ENCODE measurements at regions not wholly inside any gene's neighbourhood (a gene's known extent, or its start where the extent isn't known, plus 50 kb on each side); places are given as distances from the start of the nearest gene placed in this dataset.

GRCh38 chr16:17802571-17802970, 331.8 kb upstream of the XYLT1 start:
- DNase-seq (ENCODE audit: low spot score), result no peak

- no peak for DNase-seq (ENCODE audit: low spot score)
Observed at GRCh38 chr16:17801068-17801467, 330.3 kb upstream of the XYLT1 start.

- no peak for DNase-seq (ENCODE audit: low spot score)
Observed at GRCh38 chr16:17798716-17799115, 328.0 kb upstream of the XYLT1 start.

- no peak for DNase-seq (ENCODE audit: low spot score)
Observed at GRCh38 chr16:17793354-17793753, 322.6 kb upstream of the XYLT1 start.

GRCh38 chr16:17784073-17784472, 313.3 kb upstream of the XYLT1 start:
- DNase-seq (ENCODE audit: low spot score), result no peak

- DNase-seq (ENCODE audit: low spot score), result no peak
Observed at GRCh38 chr16:17780181-17780580, 309.4 kb upstream of the XYLT1 start.

DNA sequence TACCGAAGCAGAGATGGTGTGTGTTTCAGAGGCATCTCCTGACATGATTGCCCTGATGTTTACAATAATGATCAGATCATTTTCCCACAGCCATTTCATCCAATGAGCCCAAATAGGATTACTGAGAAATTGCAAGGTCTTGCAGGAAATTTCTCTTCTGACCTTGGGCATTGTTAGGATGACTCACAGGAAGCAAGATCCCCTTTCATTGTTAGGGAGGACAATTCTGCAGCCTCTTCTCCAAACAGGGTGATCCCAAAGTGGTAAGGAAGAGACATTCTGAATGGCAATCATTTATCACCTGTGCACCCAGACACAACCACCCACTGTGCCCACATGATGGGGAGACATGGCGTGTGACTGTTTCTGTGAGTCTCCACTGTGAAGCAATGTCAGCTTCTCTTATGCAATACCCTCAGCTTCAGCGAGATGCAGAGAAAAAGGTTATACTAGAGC, 306.7 kb upstream of the XYLT1 start:
- no peak for DNase-seq (ENCODE audit: low spot score)

- no peak for DNase-seq (ENCODE audit: low spot score)
Observed at GRCh38 chr16:17776888-17777287, 306.1 kb upstream of the XYLT1 start.

DNA sequence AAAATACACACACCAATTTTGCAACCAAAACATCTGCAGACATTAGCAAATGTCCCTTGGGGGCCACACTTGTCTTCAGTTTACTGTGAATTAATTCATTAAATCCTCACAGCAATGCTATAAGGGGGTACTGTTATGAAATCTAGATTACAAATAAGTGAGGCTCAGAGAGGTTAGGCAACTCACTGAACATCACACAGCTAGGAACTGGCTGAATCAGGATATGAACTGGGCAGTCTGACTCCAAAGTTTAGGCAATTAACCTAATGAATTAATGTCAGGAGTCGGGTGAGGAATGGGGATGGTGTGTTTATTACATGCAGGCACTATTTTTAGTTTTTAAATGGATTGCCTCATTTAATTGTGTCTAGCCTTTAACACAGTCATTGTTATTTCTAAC, 305.7 kb upstream of the XYLT1 start:
- no peak for DNase-seq (ENCODE audit: low spot score)

DNA sequence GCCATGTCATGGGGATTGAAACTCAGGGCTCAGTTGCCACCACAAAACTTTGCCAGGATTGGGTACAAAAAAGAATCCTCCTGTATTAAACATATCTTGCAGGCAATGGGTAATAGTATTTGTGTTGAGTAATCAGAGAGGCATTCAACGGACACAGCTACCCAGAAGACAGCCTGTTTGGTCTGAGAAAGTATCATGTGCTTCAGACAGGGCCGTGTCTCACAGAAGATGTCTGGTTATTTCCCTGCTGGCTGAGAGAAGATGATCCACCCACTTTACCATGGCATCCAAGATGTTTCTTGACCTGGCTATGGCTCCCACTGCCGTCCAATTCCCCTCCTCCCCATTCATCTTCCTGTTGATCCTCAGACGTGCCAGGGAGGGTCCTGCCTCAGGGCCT, 304.3 kb upstream of the XYLT1 start:
- DNase-seq (ENCODE audit: low spot score), result no peak

DNA sequence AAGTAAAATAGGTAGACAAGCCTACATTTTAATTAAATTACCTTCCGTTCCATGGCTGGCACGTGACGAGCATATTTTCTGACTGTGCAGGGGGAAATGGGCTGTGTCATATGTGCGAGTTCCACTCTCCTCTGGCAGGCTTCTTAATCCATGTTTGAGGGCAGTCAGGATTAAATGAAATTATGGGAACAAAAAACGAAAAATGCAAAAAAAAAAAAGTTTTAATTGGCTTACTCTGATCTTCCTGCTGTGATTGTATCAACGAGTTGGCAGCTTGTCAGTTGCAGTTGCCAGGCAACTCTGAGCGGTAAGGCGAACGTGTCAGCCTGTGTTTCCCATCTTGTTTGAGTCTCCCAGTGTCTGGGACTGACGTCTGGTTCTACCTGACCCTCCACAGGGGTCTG, 302.9 kb upstream of the XYLT1 start:
- DNase-seq (ENCODE audit: low spot score), result no peak

DNA sequence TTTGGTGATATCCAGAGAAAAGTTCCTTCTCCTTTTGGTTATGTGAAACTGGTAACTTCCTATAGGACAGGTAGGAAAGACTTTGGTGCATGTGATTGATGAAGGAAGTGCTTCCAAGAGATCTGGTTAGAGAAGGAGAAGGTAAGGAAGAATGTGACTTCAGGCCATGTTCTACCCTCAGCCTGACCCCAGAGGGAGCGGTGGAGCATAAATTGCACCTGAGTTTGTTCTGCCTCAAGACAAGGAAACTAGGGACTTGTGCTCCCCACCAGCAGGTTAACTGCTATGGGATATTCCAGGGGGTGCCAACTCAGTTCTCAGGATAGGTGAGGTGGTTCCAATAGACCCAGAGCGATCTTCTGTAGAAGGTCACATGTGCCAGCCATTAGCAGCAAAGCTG, 299.3 kb upstream of the XYLT1 start:
- DNase-seq (ENCODE audit: low spot score), result no peak

DNA sequence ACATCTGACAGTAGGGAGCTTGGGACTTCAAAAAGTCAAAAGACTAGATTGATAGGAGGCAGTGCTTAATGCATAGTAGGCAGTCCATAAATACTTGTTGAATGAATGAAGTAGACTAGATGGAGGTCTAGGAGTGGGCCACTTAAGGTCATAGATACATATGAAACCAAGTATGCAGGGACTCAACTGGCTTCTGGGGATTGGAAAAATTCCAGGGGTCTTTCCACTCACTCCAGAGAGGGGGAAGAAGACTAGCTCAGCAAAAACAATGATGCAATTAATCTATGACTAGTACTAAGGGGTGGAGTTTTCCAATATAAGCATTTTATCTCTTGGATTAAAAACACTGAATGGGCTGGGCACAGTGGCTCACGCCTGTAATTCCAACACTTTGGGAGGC, 298.3 kb upstream of the XYLT1 start:
- no peak for DNase-seq (ENCODE audit: low spot score)

DNA sequence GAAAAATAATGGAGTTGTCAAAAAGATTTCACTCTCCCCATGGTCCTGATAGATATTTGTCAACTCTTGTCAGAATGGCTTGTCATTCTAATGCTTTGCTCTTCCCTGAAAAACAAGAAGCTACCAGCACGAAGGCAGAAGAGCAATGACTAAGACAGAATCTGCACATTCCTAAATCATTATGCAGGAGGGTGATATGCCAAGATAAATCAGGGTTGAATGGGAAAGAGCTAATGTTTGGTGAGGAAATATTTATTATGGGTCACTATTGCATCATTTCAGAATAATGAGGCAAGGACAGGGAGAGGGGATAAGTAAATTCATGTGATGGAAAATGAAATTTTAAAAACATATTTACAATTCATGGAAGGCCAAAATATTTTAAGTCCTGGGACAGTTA, 297.5 kb upstream of the XYLT1 start:
- no peak for DNase-seq (ENCODE audit: low spot score)

DNA sequence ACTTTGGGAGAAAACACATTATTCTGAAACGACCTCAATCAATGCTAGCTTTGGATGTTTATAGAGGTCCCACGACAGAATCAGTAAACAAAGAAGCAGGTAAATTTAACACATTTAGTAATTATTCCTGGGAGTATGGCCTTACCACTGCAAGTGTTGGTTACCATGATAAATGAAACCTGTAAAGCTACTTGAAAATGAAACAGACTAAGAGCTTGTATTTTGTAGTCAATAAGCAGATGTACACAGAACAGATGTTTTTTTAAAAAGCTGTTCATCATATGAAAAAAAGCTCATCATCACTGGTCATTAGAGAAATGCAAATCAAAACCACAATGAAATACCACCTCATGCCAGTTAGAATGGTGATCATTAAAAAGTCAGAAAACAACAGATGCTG, 295.3 kb upstream of the XYLT1 start:
- DNase-seq (ENCODE audit: low spot score), result no peak

GRCh38 chr16:17759451-17760390, 289.0 kb upstream of the XYLT1 start:
- DNase-seq (ENCODE audit: low spot score), result no peak

GRCh38 chr16:17757808-17758207, 287.0 kb upstream of the XYLT1 start:
- no peak for DNase-seq (ENCODE audit: low spot score)

DNA sequence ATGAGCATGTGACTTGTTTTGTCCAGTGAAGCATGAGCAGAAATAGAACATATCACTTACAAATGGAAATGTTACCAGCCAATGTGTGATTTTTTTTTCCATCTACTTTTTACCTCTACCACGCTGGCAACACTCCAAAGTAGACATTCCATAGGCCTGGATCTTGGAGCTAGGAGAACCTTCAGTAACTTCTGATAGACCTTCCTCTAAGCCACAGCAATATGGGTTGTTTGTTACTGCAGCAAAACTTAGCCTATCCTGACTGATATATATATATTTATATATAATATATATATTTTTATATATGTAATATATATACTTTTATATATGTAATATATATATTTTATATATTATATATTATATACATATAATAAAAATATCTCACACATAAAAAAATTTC, 284.4 kb upstream of the XYLT1 start:
- DNase-seq (ENCODE audit: low spot score), result no peak

GRCh38 chr16:17753434-17753833, 282.7 kb upstream of the XYLT1 start:
- DNase-seq (ENCODE audit: low spot score), result no peak

- no peak for DNase-seq (ENCODE audit: low spot score)
Observed at GRCh38 chr16:17749706-17750105, 278.9 kb upstream of the XYLT1 start.

GRCh38 chr16:17748044-17748719, 277.4 kb upstream of the XYLT1 start:
- no peak for DNase-seq (ENCODE audit: low spot score)

GRCh38 chr16:17747081-17747756, 276.5 kb upstream of the XYLT1 start:
- no peak for DNase-seq (ENCODE audit: low spot score)
